ENCODE measurements at regions not wholly inside any gene's neighbourhood (a gene's known extent, or its start where the extent isn't known, plus 50 kb on each side); places are given as distances from the start of the nearest gene placed in this dataset.
A peak's percentile ranks its signal among the peaks of the same experiment; 100 is the strongest.

DNA sequence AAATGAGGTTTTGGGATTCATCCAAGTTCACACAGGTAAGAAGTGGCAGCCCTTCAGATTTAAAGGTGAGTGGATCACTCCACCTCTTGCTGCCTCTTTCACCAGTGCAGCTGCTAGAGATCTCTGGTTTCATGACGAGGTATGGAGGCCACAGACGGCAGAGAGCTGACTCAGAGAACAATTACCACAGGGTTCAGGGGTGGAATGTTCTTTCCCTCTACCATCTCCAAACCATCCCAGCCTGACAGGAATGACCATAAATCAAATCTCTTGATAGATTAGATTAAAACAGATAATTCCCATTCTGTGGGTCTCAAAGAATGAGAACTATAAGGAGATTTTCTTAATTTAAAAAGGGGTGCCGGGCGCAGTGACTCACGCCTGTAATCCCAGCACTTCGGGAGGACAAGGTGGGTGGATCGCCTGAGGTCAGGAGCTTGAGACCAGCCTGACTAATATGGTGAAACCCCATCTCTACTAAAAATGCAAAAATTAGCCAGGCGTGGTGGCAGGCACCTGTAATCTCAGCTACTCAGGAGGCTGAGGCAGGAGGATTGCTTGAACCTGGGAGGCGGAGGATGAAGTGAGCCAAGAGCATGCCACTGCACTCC is 174.2 kb upstream of the ATP11B start:
- TF ChIP-seq POLR2A (IDR thresholded peaks at IDR 0.05) (no peak), CTCF (IDR thresholded peaks at IDR 0.05) (no peak)
- Histone ChIP-seq H3K4me3 (no peak overlapping the region), H3K27ac (no peak overlapping the region), H3K36me3 (replicated peaks in 1 of 2; ENCODE audit: insufficient read depth in 1 of 2, low read depth in 2 of 2) (no peaks in the 10 kb centered on the region), H3K27me3 (no peaks in the 10 kb centered on the region), H3K9me3 (no peaks in the 10 kb centered on the region), H3K4me1 (no peaks in the 10 kb centered on the region)
- 82 to 84% methylated on average over 9 of the region's 9 CpGs for WGBS, 2 donors
- no peak for DNase-seq
- no peak for ATAC-seq
- intact Hi-C loops (cut with DNase I): no loop called here

GRCh38 chr3:182620723-182621434 is 172.4 kb upstream of the ATP11B start:
- Histone ChIP-seq H3K4me3 (no peak overlapping the region), H3K27ac (no peak overlapping the region), H3K27me3 (no peaks in the 10 kb centered on the region), H3K4me1 (no peaks in the 10 kb centered on the region), H3K9me3 (no peaks in the 10 kb centered on the region), H3K36me3 (replicated peaks in 1 of 2; ENCODE audit: insufficient read depth in 1 of 2, low read depth in 2 of 2) (no peaks in the 10 kb centered on the region)
- ATAC-seq: no peak
- DNase-seq: no peak
- TF ChIP-seq CTCF (IDR thresholded peaks at IDR 0.05) (no peak), POLR2A (IDR thresholded peaks at IDR 0.05) (no peak)
- intact Hi-C loops (cut with DNase I): no loop called here

DNA sequence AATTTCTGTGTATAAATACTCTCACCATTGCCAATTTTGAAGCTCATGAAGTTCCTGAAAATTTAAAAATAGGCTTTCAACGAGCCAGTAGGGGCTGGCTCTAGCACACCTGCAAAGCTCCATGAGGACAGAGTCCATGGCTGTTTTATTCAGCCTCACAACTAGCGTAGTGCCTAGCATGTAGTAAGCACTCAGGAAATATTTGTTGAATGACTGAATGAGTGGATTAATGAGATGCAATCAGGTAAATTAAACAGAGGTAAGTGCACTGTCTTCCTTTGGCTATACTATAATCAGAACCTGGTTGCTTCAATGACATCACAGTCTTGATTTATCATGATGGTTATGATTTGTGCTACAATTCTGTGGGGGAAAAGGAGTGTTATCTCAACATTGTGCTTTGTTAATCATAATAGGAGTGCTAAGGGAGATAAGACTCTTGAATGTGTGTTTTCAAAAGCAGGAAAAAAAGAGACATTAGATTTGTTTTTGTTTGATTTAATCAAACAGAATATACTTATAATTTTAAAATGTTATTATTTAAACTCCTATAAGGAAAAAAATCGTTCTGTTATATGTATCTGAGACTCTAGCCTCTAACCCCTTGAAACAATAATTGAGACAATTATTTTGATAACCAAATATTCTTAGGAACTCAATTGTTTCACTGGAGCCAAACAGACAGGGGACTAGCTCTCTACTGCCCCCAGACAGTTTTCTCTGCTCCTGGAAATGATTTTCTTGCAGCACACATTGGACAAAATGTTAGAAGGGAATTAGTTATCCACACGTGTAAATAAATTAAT is 171.7 kb upstream of the ATP11B start:
- no peak for ATAC-seq
- no peak overlapping the region for H3K4me3 ChIP-seq
- 27 to 28% methylated on average over 4 of the region's 4 CpGs for WGBS, 2 donors

DNA sequence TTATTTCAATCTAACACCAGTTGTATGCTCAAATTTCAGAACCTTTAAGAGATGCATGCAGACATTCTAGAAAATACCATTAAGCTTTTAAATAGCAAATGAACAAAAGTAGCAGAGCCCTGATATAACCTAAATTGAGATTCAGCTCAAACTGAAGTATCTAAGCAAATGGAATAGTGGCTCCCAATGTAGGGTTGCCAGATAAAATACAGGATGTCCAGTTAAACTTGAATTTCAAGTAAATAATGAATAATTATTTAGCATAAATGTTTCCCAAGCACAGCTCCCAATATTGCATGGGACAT is 171.1 kb upstream of the ATP11B start:
- H3K4me3 ChIP-seq: no peak overlapping the region
- no peak for ATAC-seq
- H3K27me3 ChIP-seq: no peaks in the 10 kb centered on the region
- peaks cover 8% of the 10 kb centered on the region for H3K4me1 ChIP-seq
- no peak for TF ChIP-seq POLR2A (IDR thresholded peaks at IDR 0.05)
- TF ChIP-seq CTCF (IDR thresholded peaks at IDR 0.05): no peak
- no peak overlapping the region for H3K27ac ChIP-seq
- no peak for DNase-seq
- intact Hi-C loops (cut with DNase I): no loop called here
- no peaks in the 10 kb centered on the region for H3K36me3 ChIP-seq (replicated peaks in 1 of 2; ENCODE audit: insufficient read depth in 1 of 2, low read depth in 2 of 2)
- H3K9me3 ChIP-seq: no peaks in the 10 kb centered on the region

More for the DNA sequence above, 171.7 kb upstream of the ATP11B start:
- no peaks in the 10 kb centered on the region for H3K9me3 ChIP-seq
- no peak for TF ChIP-seq POLR2A (IDR thresholded peaks at IDR 0.05)
- TF ChIP-seq CTCF (IDR thresholded peaks at IDR 0.05): peak in 1 of 7 experiments; percentile 20
- intact Hi-C loops (cut with DNase I): no loop called here
- H3K4me1 ChIP-seq: peaks cover 4% of the 10 kb centered on the region
- H3K27ac ChIP-seq: no peak overlapping the region
- H3K36me3 ChIP-seq (replicated peaks in 1 of 2; ENCODE audit: insufficient read depth in 1 of 2, low read depth in 2 of 2): no peaks in the 10 kb centered on the region
- no peak for DNase-seq
- H3K27me3 ChIP-seq: no peaks in the 10 kb centered on the region

Data from body of pancreas (tissue), 4 donors.